PC-9 (cell line): ENCODE measurements at regions not wholly inside any gene's neighbourhood (a gene's known extent, or its start where the extent isn't known, plus 50 kb on each side); places are given as distances from the start of the nearest gene placed in this dataset.

ENCODE experiments used
- BruUV-seq: library from RNA; stranded (reverse); fragments of 400-500 nt; replicated peaks from 2 replicates; lab custom pipeline; 2021; lab: Mats Ljungman, UMichigan
- CTCF ChIA-PET: fragments of 300-600 bp; sonication (Branson Sonifier 250); formaldehyde crosslinking; loops from one replicate; lab custom pipeline; 2022; ENCODE audit warnings: antibody characterized with exemption; lab: Charles Lee
- POLR2A ChIA-PET: fragments of 300-600 bp; sonication (Branson Sonifier 250); formaldehyde crosslinking; loops from one replicate; lab custom pipeline; 2022; ENCODE audit warnings: antibody characterized with exemption; ENCODE audit not compliant: unreplicated experiment; lab: Charles Lee
- DNase-seq, 2 experiments: peaks; one replicate each; pipeline versions ENCODE4 v3.0.0 to v3.0.0-alpha.2; 2015 to 2022; ENCODE audit warnings: mixed read lengths in 1 of 2
- H2AFZ ChIP-seq: fragments of 200-600 bp; sonication (generic); 2 replicates; pipeline ENCODE4 v1.8.1; 2017; ENCODE audit warnings: antibody characterized with exemption
- H3F3A ChIP-seq: fragments of 200-600 bp; sonication (generic); 2 replicates; pipeline ENCODE4 v1.8.1; 2017; ENCODE audit warnings: antibody characterized with exemption, mild to moderate bottlenecking, low read depth; ENCODE audit not compliant: insufficient read depth
- H3K27ac ChIP-seq: fragments of 200-600 bp; sonication (generic); 2 replicates; pipeline ENCODE4 v1.6.1; 2016; ENCODE audit warnings: mixed run types
- H3K27me3 ChIP-seq: fragments of 200-600 bp; sonication (generic); 2 replicates; pipeline ENCODE4 v1.6.1; 2016; ENCODE audit warnings: low read depth, mixed run types; ENCODE audit not compliant: insufficient read depth
- H3K36me3 ChIP-seq: fragments of 200-600 bp; sonication (generic); 2 replicates; pipeline ENCODE4 v1.6.1; 2016; ENCODE audit warnings: low read depth, mixed run types
- H3K4me1 ChIP-seq: fragments of 200-600 bp; sonication (generic); replicated peaks from 2 replicates; pipeline ENCODE4 v1.6.1; 2016; ENCODE audit warnings: mixed run types; ENCODE audit not compliant: insufficient read depth
- H3K4me2 ChIP-seq: fragments of 200-600 bp; sonication (generic); 2 replicates; pipeline ENCODE4 v1.6.1; 2017; ENCODE audit warnings: mixed run types
- H3K4me3 ChIP-seq: fragments of 200-600 bp; sonication (generic); 2 replicates; pipeline ENCODE4 v1.6.1; 2016; ENCODE audit warnings: mixed run types
- H3K79me2 ChIP-seq: fragments of 200-600 bp; sonication (generic); 2 replicates; pipeline ENCODE4 v1.6.1; 2017; ENCODE audit warnings: low read depth, mixed run types
- H3K9me2 ChIP-seq: fragments of 200-600 bp; sonication (generic); 2 replicates; pipeline ENCODE4 v1.8.1; 2017; ENCODE audit warnings: mild to moderate bottlenecking; ENCODE audit not compliant: insufficient read depth
- H3K9me3 ChIP-seq: fragments of 200-600 bp; sonication (generic); 2 replicates; pipeline ENCODE4 v1.8.1; 2016; ENCODE audit warnings: low read depth; ENCODE audit not compliant: insufficient read depth
- H4K20me1 ChIP-seq: fragments of 200-600 bp; sonication (generic); 2 replicates; pipeline ENCODE4 v1.8.1; 2017; ENCODE audit not compliant: insufficient read depth
- EZH2 ChIP-seq: fragments of 200-600 bp; sonication (generic); IDR thresholded peaks from 2 replicates; pipeline ENCODE4 v1.8.0; 2017; ENCODE audit warnings: antibody characterized with exemption, low read depth
- intact Hi-C: fragments of 100-400 bp; cut with micrococcal nuclease; formaldehyde crosslinking; loops from one replicate; pipeline ENCODE4 v1.10.0; 2022; ENCODE audit not compliant: unreplicated experiment
- TF ChIP-seq, protein P1 (sequence below): fragments of 200-600 bp; sonication (generic); conservative IDR thresholded peaks from 2 replicates; pipeline ENCODE4 v1.6.1; 2017; ENCODE audit warnings: mixed run types, antibody characterized with exemption, mild to moderate bottlenecking, moderate library complexity

- Histone ChIP-seq H3K4me3 (no peak overlapping the region), H3K4me1 (no peaks in the 10 kb centered on the region), H3K79me2 (no peaks in the 10 kb centered on the region), H3K27ac (no peak overlapping the region), H3K27me3 (no peaks in the 10 kb centered on the region), H4K20me1 (no peaks in the 10 kb centered on the region), H3K9me2 (no peaks in the 10 kb centered on the region), H3K4me2 (no peak overlapping the region), H2AFZ (no peak overlapping the region), H3K9me3 (no peaks in the 10 kb centered on the region), H3F3A (no peaks in the 10 kb centered on the region), H3K36me3 (no peaks in the 10 kb centered on the region)
- POLR2A ChIA-PET: no interaction called here
- CTCF ChIA-PET: no interaction called here
- no TSS peak for BruUV-seq
- DNase-seq: no peak
- no peak for TF ChIP-seq EZH2
- TF ChIP-seq, protein P1, sequence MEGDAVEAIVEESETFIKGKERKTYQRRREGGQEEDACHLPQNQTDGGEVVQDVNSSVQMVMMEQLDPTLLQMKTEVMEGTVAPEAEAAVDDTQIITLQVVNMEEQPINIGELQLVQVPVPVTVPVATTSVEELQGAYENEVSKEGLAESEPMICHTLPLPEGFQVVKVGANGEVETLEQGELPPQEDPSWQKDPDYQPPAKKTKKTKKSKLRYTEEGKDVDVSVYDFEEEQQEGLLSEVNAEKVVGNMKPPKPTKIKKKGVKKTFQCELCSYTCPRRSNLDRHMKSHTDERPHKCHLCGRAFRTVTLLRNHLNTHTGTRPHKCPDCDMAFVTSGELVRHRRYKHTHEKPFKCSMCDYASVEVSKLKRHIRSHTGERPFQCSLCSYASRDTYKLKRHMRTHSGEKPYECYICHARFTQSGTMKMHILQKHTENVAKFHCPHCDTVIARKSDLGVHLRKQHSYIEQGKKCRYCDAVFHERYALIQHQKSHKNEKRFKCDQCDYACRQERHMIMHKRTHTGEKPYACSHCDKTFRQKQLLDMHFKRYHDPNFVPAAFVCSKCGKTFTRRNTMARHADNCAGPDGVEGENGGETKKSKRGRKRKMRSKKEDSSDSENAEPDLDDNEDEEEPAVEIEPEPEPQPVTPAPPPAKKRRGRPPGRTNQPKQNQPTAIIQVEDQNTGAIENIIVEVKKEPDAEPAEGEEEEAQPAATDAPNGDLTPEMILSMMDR: no peak
- intact Hi-C loops: no loop called here
Observed at GRCh38 chr2:211204456-211204855, 648.1 kb downstream of the CPS1 start.

DNA sequence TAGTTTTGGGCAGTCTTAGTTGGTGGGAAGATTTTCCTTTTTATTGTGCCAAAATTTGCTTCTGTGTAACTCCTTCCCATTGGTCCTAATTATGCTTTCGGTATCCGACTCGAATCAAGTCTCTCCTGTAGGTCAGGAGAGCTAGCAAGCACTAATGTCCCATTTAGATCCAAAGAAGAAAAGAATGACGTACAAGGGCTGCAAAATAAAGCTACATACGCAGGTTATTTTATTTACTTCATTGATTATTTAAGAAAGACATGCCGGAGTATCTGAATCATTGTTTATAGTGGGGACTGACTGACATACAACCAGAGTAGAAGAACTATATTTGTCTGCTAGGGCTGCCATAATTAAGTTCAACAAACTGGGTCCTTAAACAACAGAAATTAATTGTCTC is 648.5 kb downstream of the CPS1 start:
- DNase-seq: no peak
- no peaks in the 10 kb centered on the region for H3K27me3 ChIP-seq
- H4K20me1 ChIP-seq: no peaks in the 10 kb centered on the region
- H3K4me1 ChIP-seq: no peaks in the 10 kb centered on the region
- H3K79me2 ChIP-seq: no peaks in the 10 kb centered on the region
- no peaks in the 10 kb centered on the region for H3K36me3 ChIP-seq
- TF ChIP-seq, protein P1: no peak
- TF ChIP-seq EZH2: no peak
- POLR2A ChIA-PET: no interaction called here
- intact Hi-C loops: no loop called here
- no peak overlapping the region for H3K4me3 ChIP-seq
- H3K9me3 ChIP-seq: no peaks in the 10 kb centered on the region
- no peak overlapping the region for H3K27ac ChIP-seq
- H3F3A ChIP-seq: no peaks in the 10 kb centered on the region
- no peak overlapping the region for H2AFZ ChIP-seq
- no peaks in the 10 kb centered on the region for H3K9me2 ChIP-seq
- CTCF ChIA-PET: no interaction called here
- BruUV-seq: no TSS peak
- H3K4me2 ChIP-seq: no peak overlapping the region

GRCh38 chr2:211205358-211205757 is 649.0 kb downstream of the CPS1 start:
- no TSS peak for BruUV-seq
- CTCF ChIA-PET: no interaction called here
- no peak overlapping the region for H3K4me3 ChIP-seq
- H3K4me1 ChIP-seq: no peaks in the 10 kb centered on the region
- H3K9me2 ChIP-seq: no peaks in the 10 kb centered on the region
- H3K27ac ChIP-seq: no peak overlapping the region
- H3F3A ChIP-seq: no peaks in the 10 kb centered on the region
- no peaks in the 10 kb centered on the region for H3K36me3 ChIP-seq
- intact Hi-C loops: no loop called here
- H2AFZ ChIP-seq: no peak overlapping the region
- no peak overlapping the region for H3K4me2 ChIP-seq
- H3K27me3 ChIP-seq: no peaks in the 10 kb centered on the region
- no peaks in the 10 kb centered on the region for H3K79me2 ChIP-seq
- H4K20me1 ChIP-seq: no peaks in the 10 kb centered on the region
- TF ChIP-seq, protein P1: no peak
- no peak for TF ChIP-seq EZH2
- POLR2A ChIA-PET: no interaction called here
- no peak for DNase-seq
- no peaks in the 10 kb centered on the region for H3K9me3 ChIP-seq
